CD8-positive, alpha-beta memory T cell (primary cell): ENCODE measurements at regions not wholly inside any gene's neighbourhood (a gene's known extent, or its start where the extent isn't known, plus 50 kb on each side); places are given as distances from the start of the nearest gene placed in this dataset.

ENCODE experiments used
- CTCF ChIA-PET: fragments of 350-600 bp; sonication (Branson Sonifier 250); formaldehyde crosslinking; loops from one replicate; lab custom pipeline; 2021; ENCODE audit warnings: antibody characterized with exemption; lab: Charles Lee
- POLR2A ChIA-PET: fragments of 350-600 bp; sonication (Branson Sonifier 250); formaldehyde crosslinking; loops from one replicate; lab custom pipeline; 2021; ENCODE audit warnings: antibody characterized with exemption; lab: Charles Lee
- DNase-seq, 5 donors: peaks; one replicate each; pipeline versions ENCODE4 v3.0.0 to v3.0.0-alpha.2; 2020 to 2022; ENCODE audit warnings: mixed read lengths in 1 of 5
- H3K27ac ChIP-seq: one replicate; pipeline ENCODE4 v1.7.0; 2013; ENCODE audit warnings: low read depth, mild to moderate bottlenecking, low read length, moderate library complexity
- H3K27me3 ChIP-seq: 2 replicates; pipeline ENCODE4 v1.7.0; 2013; ENCODE audit warnings: low read length, mild to moderate bottlenecking; ENCODE audit not compliant: insufficient read depth, poor library complexity, severe bottlenecking
- H3K36me3 ChIP-seq: 2 replicates; pipeline ENCODE4 v1.7.0; 2013; ENCODE audit warnings: mild to moderate bottlenecking, low read length, moderate library complexity; ENCODE audit not compliant: insufficient read depth
- H3K4me1 ChIP-seq: 2 replicates; pipeline ENCODE4 v1.7.0; 2013; ENCODE audit warnings: mild to moderate bottlenecking, low read length, moderate library complexity; ENCODE audit not compliant: insufficient read depth
- H3K4me3 ChIP-seq: 2 replicates; pipeline ENCODE4 v1.7.0; 2013; ENCODE audit warnings: mild to moderate bottlenecking, low read length
- H3K9me3 ChIP-seq: 2 replicates; pipeline ENCODE4 v1.7.0; 2013; ENCODE audit warnings: mild to moderate bottlenecking, low read length
- H3K27ac Mint-ChIP-seq, 8 donors: one replicate each; pipeline ENCODE4 v1.8.0; 2020 to 2021; ENCODE audit warnings: mixed read lengths in 8 of 8, mild to moderate bottlenecking in 6 of 8, inconsistent platforms in 3 of 8, moderate library complexity in 3 of 8
- H3K27me3 Mint-ChIP-seq, 2 donors: one replicate each; pipeline ENCODE4 v1.8.0; 2020 to 2021; ENCODE audit warnings: mixed read lengths in 2 of 2, mild to moderate bottlenecking in 1 of 2, moderate library complexity in 1 of 2
- H3K36me3 Mint-ChIP-seq, 3 donors: one replicate each; pipeline ENCODE4 v1.8.0; 2020 to 2021; ENCODE audit warnings: mixed read lengths in 3 of 3, inconsistent platforms in 1 of 3, mild to moderate bottlenecking in 1 of 3
- H3K4me1 Mint-ChIP-seq, 3 donors: one replicate each; pipeline ENCODE4 v1.8.0; 2020 to 2021; ENCODE audit warnings: mixed read lengths in 3 of 3, inconsistent platforms in 1 of 3, mild to moderate bottlenecking in 1 of 3
- H3K4me3 Mint-ChIP-seq, 7 donors: one replicate each; pipeline ENCODE4 v1.8.0; 2020 to 2021; ENCODE audit warnings: mixed read lengths in 7 of 7, mild to moderate bottlenecking in 6 of 7, moderate library complexity in 4 of 7, inconsistent platforms in 2 of 7
- H3K9me3 Mint-ChIP-seq, 5 donors: one replicate each; pipeline ENCODE4 v1.8.0; 2020 to 2022; ENCODE audit warnings: mixed read lengths in 5 of 5, mild to moderate bottlenecking in 3 of 5, moderate library complexity in 2 of 5, inconsistent platforms in 1 of 5

DNA sequence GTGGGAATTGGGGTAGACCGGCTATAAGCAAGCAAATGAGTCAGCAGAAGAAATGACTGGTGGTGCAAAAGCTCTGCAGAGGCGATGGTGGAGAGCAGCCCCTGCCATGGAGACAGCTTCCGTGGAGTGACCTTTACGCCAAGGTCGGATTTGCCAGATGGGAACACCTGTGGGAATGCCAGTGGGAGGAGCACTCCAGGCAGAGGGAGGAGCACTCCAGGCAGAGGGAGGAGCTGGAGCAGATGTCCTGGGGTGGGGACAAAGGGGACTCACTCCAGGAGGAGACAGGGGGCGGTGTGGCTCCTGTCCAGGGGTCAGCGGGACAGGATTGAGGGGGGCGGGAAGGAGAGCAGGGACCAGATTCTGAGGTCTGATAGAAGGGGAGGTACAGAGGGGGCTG lies 258.8 kb upstream of the CTBP2 start:
- H3K4me1 Mint-ChIP-seq, result no peaks in the 10 kb centered on the region
- peaks cover 0 to 4% of the 10 kb centered on the region in 2 donors for H3K27me3 Mint-ChIP-seq
- no peak overlapping the region for H3K4me3 ChIP-seq

GRCh38 chr10:125417605-125418004 lies 257.2 kb upstream of the CTBP2 start:
- no peak overlapping the region for H3K27ac ChIP-seq
- Mint-ChIP-seq H3K4me3 (no peak overlapping the region), H3K4me1 (no peaks in the 10 kb centered on the region), H3K27me3 (peaks cover 0 to 4% of the 10 kb centered on the region in 2 donors), H3K9me3 (peaks cover 0 to 7% (median 4%) of the 10 kb centered on the region in 5 donors), H3K27ac (no peak overlapping the region), H3K36me3 (no peaks in the 10 kb centered on the region)
- H3K9me3 ChIP-seq, result no peaks in the 10 kb centered on the region
- no peak overlapping the region for H3K4me3 ChIP-seq
- H3K27me3 ChIP-seq, result no peaks in the 10 kb centered on the region
- POLR2A ChIA-PET, result no interaction called here
- CTCF ChIA-PET, result no interaction called here
- DNase-seq, result no peak
- no peaks in the 10 kb centered on the region for H3K36me3 ChIP-seq
- H3K4me1 ChIP-seq, result no peaks in the 10 kb centered on the region

More for the DNA sequence above, 258.8 kb upstream of the CTBP2 start:
- no peaks in the 10 kb centered on the region for H3K27me3 ChIP-seq
- ChIA-PET CTCF (no interaction called here), POLR2A (no interaction called here)
- Mint-ChIP-seq H3K27ac (no peak overlapping the region), H3K36me3 (no peaks in the 10 kb centered on the region), H3K4me3 (no peak overlapping the region), H3K9me3 (peaks cover 0 to 7% (median 4%) of the 10 kb centered on the region in 5 donors)
- no peaks in the 10 kb centered on the region for H3K36me3 ChIP-seq
- no peak for DNase-seq
- no peaks in the 10 kb centered on the region for H3K4me1 ChIP-seq
- no peak overlapping the region for H3K27ac ChIP-seq
- H3K9me3 ChIP-seq, result no peaks in the 10 kb centered on the region

- ChIA-PET POLR2A (no interaction called here), CTCF (no interaction called here)
- Histone ChIP-seq H3K4me3 (no peak overlapping the region), H3K27ac (no peak overlapping the region), H3K9me3 (no peaks in the 10 kb centered on the region), H3K27me3 (no peaks in the 10 kb centered on the region), H3K36me3 (no peaks in the 10 kb centered on the region), H3K4me1 (no peaks in the 10 kb centered on the region)
- H3K4me1 Mint-ChIP-seq, result no peaks in the 10 kb centered on the region
- peaks cover 0 to 4% of the 10 kb centered on the region in 2 donors for H3K27me3 Mint-ChIP-seq
- no peak overlapping the region for H3K4me3 Mint-ChIP-seq
- DNase-seq, result no peak
- H3K27ac Mint-ChIP-seq, result no peak overlapping the region
- H3K36me3 Mint-ChIP-seq, result no peaks in the 10 kb centered on the region
- H3K9me3 Mint-ChIP-seq, result peaks cover 0 to 7% (median 4%) of the 10 kb centered on the region in 5 donors
Observed at GRCh38 chr10:125415964-125416363, 255.6 kb upstream of the CTBP2 start.

DNA sequence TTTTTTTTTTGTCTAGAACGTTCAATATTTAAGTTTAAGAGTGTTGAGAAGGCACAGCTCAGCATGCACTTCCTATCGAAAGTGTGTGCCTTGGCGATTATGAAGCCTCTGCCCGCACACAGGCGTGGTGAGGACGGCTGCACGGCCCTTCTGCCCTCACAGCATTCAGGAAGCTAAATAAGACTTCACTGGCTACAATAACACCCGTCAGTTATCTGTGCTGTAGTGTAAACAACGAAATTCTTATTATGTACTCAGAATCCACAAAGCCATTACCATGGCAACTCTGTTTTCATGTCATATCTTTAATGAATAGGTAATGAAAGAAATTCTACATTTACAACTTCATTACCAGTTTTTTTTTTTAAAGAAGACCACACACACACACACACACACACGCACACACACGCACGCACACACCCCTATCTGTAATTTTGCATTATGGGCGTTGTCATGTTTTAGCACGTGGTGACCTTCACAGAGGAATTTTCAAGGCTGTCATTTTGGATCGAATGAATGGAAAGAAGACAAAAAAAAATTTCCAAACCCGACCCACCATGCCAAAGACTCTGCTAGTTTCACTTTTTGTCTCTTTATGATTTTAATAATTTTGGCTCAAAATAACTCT lies 254.8 kb upstream of the CTBP2 start:
- Mint-ChIP-seq H3K27me3 (peaks cover 0 to 7% of the 10 kb centered on the region in 2 donors), H3K36me3 (no peaks in the 10 kb centered on the region), H3K27ac (no peak overlapping the region), H3K4me1 (no peaks in the 10 kb centered on the region), H3K4me3 (no peak overlapping the region), H3K9me3 (peaks cover 0 to 9% (median 4%) of the 10 kb centered on the region in 5 donors)
- no peak overlapping the region for H3K27ac ChIP-seq
- no peaks in the 10 kb centered on the region for H3K27me3 ChIP-seq
- CTCF ChIA-PET, result no interaction called here
- H3K9me3 ChIP-seq, result no peaks in the 10 kb centered on the region
- H3K4me3 ChIP-seq, result no peak overlapping the region
- no peaks in the 10 kb centered on the region for H3K4me1 ChIP-seq
- no peak for DNase-seq
- POLR2A ChIA-PET, result no interaction called here
- no peaks in the 10 kb centered on the region for H3K36me3 ChIP-seq

DNA sequence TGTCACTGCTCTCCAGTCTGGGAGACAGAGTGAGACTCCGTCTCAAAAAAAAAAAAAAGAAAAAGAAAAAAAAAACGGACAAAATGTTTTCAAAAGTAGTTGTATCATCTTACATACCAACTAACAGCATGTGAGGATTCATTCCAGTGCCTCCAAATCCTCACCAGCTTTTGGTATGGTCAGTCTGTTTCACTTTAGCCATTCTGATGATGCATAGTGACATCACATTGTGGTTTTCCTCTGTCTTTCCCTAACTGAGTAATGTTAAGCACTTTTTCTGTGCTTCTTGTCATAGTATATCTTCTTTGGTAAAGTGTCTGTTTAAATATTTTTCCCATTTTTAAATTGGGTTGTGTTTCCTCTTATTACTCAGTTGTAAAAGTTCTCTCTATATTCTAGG lies 251.4 kb upstream of the CTBP2 start:
- Histone ChIP-seq H3K36me3 (no peaks in the 10 kb centered on the region), H3K9me3 (no peaks in the 10 kb centered on the region), H3K4me3 (no peak overlapping the region), H3K27ac (no peak overlapping the region), H3K27me3 (no peaks in the 10 kb centered on the region), H3K4me1 (no peaks in the 10 kb centered on the region)
- Mint-ChIP-seq H3K36me3 (no peaks in the 10 kb centered on the region), H3K4me1 (no peaks in the 10 kb centered on the region), H3K27me3 (peaks cover 5 to 10% of the 10 kb centered on the region in 2 donors), H3K27ac (no peak overlapping the region), H3K9me3 (peaks cover 0 to 2% (median 0%) of the 10 kb centered on the region in 5 donors), H3K4me3 (no peak overlapping the region)
- CTCF ChIA-PET, result no interaction called here
- DNase-seq, result no peak
- POLR2A ChIA-PET, result no interaction called here

DNA sequence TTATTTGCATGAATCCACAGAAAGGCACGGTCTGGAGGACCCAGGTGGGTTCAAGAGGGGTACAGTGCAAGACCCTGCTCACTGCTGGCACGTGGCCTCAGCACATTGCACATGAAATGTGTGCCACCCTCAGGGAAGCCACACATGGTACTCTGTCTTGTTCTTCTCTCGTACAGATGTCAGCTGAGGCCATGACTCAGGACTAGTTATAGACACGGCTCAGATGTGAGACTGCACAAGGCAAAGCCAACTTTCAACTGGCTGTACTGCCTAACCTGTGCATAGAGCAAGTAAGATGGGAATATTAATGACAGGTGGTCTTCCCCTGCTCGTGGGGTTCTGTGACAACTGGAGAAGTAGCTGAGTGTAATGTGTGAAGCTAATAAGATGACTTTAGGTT lies 249.4 kb upstream of the CTBP2 start:
- Histone ChIP-seq H3K4me3 (no peak overlapping the region), H3K27ac (no peak overlapping the region), H3K36me3 (no peaks in the 10 kb centered on the region), H3K4me1 (no peaks in the 10 kb centered on the region), H3K27me3 (no peaks in the 10 kb centered on the region), H3K9me3 (no peaks in the 10 kb centered on the region)
- ChIA-PET CTCF (no interaction called here), POLR2A (no interaction called here)
- Mint-ChIP-seq H3K9me3 (peaks cover 0 to 10% (median 7%) of the 10 kb centered on the region in 5 donors), H3K36me3 (no peaks in the 10 kb centered on the region), H3K27me3 (peaks cover 5 to 10% of the 10 kb centered on the region in 2 donors), H3K27ac (no peak overlapping the region), H3K4me1 (no peaks in the 10 kb centered on the region), H3K4me3 (no peak overlapping the region)
- DNase-seq, result no peak

DNA sequence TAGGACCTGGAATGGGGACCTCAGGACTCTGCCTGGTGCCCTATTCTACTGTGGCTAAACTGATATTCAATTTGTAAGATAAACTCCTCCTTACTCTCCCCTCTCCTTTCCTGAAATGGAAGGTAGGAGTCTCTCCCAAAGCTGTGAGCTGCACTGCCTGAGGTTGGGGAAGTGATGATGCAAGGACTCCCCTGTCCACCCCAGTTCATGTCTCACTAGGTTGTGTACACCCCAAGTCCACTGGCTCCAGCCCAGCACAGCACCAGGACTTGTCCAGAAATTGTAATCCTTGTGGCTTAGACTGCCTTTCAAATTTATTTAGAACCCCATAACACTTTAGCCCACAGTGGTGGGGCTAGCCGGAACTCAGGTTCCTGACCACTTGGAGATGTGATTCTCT lies 247.2 kb upstream of the CTBP2 start:
- H3K27me3 ChIP-seq, result no peaks in the 10 kb centered on the region
- DNase-seq, result no peak
- peaks cover 0 to 15% (median 7%) of the 10 kb centered on the region in 5 donors for H3K9me3 Mint-ChIP-seq
- H3K27ac Mint-ChIP-seq, result no peak overlapping the region
- H3K4me3 ChIP-seq, result no peak overlapping the region
- no peaks in the 10 kb centered on the region for H3K9me3 ChIP-seq
- no peaks in the 10 kb centered on the region for H3K4me1 ChIP-seq
- H3K4me1 Mint-ChIP-seq, result no peaks in the 10 kb centered on the region
- H3K36me3 ChIP-seq, result no peaks in the 10 kb centered on the region
- POLR2A ChIA-PET, result no interaction called here
- H3K4me3 Mint-ChIP-seq, result no peak overlapping the region
- H3K27ac ChIP-seq, result no peak overlapping the region
- H3K36me3 Mint-ChIP-seq, result no peaks in the 10 kb centered on the region
- peaks cover 5 to 10% of the 10 kb centered on the region in 2 donors for H3K27me3 Mint-ChIP-seq
- CTCF ChIA-PET, result no interaction called here

- peaks cover 5 to 10% of the 10 kb centered on the region in 2 donors for H3K27me3 Mint-ChIP-seq
- H3K4me3 Mint-ChIP-seq, result no peak overlapping the region
- H3K4me1 Mint-ChIP-seq, result no peaks in the 10 kb centered on the region
- no peak overlapping the region for H3K27ac Mint-ChIP-seq
- DNase-seq, result no peak
- Histone ChIP-seq H3K27ac (no peak overlapping the region), H3K27me3 (no peaks in the 10 kb centered on the region), H3K36me3 (no peaks in the 10 kb centered on the region), H3K9me3 (no peaks in the 10 kb centered on the region), H3K4me1 (no peaks in the 10 kb centered on the region), H3K4me3 (no peak overlapping the region)
- peaks cover 0 to 21% (median 7%) of the 10 kb centered on the region in 5 donors for H3K9me3 Mint-ChIP-seq
- ChIA-PET CTCF (no interaction called here), POLR2A (no interaction called here)
- H3K36me3 Mint-ChIP-seq, result no peaks in the 10 kb centered on the region
Observed at GRCh38 chr10:125407000-125407502, 246.7 kb upstream of the CTBP2 start.
